Astrocyte of the hippocampus (primary cell): ENCODE measurements at regions not wholly inside any gene's neighbourhood (a gene's known extent, or its start where the extent isn't known, plus 50 kb on each side); places are given as distances from the start of the nearest gene placed in this dataset.
"Not testable (repeated sequence)": the region's sequence is repeated elsewhere in the genome, so short reads cannot be mapped to it uniquely, and the experiment has no call there.

Source experiments
- DNase-seq: peaks from one replicate; pipeline ENCODE4 v3.0.0; 2011; ENCODE audit warnings: low read depth, low spot score

DNA sequence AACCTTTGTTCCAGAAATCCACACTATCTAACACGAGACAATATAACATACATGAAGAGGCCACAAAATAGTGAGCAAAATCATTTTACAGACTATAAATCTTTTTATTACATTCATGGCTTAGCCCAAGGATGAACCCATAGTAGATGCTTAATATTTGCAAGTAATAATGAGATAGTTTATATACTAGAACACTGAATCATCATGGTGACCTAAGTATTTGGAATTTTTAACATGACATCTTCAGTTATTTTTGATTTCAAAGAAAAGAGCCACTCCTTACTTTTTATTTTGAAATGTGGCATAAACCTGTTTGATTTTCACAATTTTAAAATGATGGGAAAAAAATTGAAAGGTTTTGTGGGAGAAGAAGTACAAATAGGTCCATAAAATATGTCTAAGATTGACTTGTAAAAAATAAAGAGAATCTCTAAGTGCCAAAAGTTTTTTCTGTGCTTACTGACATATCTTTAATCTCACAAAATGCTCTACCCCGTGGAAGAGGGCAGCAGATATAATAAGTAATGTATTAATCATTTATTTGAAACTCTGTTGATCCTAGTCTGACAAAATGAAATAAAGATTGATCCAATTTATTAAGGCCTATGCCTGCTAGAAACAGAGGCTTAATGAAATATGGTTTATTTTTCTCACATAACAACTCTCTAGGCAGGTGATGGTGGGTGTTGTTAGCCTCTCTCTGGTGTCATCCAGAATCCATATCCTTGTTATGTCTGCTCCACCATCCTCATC, 224.5 kb upstream of the CENPE start:
- DNase-seq: no peak

DNA sequence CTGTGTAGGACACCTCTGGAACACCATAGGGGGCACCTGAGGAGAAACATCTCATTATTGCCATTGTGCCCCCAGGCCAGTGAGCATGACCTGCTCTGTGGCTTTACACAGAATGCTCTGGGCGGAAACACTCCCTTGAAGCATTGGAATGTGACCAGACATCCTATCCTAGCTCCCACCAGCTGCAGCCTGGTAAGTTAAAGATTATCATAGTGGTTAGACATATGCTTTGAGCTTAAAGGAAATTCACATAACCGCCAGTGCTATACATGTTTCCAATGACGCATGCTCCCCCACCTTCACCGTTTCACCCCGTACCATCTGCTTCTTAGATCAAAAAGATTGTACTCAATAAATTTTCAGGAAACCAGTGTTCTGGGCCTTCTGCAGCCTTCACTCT, 217.7 kb upstream of the CENPE start:
- DNase-seq: no peak

DNA sequence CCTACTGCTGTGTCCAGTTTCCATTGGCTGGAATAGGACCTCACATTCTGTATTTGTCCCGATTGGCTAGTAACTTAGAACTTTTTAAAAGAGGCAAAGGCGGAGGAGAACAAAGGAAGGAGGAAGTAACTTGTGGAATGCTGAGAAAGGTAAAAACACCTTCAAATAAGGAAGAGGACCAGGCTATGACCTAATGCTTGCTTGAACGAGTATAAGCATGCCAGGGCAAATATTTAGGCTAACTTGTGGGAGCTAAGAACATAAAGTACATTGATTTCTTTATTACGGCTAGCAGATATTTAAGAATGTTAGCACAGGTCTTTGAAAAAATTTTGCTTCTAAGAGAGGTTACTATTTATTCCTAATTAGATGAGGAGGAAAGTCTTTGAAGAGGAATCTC, 214.5 kb upstream of the CENPE start:
- not testable (repeated sequence) for DNase-seq

DNA sequence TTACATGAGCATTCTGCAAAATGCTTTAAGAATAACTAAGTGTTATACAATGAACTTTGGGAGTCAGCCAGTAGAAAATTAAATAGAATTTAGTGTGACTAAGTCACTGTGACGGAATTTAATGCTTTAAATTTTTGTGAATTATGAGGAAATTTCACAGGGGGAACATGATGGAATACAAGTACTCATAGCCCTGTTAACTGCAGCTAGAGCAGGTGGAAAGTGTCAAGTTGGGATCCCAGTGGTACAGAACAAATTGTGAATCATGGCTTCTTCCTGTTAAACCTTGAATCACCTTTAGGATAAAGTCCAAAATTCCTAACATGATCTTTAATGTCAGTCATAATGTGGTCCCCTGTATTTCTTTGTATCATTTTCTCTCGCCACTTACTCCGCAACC, 212.2 kb upstream of the CENPE start:
- no peak for DNase-seq

DNA sequence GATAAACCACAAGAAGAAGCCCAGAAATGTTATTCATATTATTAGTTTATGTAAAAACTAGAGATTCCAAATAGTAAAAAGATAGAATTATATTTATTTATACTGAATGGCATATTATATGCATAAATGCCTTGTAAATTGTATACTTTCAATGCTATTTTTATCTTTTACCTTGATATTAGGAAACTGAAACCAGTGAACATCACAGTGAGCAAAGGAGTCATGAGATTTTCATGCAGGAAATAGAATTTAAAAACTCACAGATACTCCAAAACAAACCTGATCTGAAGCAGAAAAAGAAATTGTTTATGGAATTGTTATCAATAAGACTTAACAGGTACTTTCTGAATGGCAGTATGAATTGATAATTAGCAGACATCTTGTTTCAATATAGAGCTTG, 207.3 kb upstream of the CENPE start:
- DNase-seq: no peak

DNA sequence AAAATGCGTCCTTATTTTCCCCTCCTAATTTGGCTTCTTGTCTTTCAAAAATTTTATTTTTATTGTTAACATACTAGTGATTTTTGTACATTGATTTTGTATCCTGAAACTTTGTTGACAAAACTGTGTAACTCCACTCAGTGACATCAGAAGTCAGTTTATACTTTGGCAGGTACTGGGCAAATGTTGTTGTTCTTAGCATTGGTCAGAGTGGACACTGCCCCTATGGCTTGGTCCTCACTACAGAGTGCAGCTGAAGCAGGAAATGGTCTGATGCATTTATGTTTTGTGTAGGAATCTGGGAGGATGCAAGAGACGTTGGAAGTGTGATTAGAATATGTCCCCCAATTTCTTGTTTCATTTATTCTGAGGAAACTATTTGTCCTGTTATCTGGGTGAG, 205.5 kb upstream of the CENPE start:
- DNase-seq: no peak

DNA sequence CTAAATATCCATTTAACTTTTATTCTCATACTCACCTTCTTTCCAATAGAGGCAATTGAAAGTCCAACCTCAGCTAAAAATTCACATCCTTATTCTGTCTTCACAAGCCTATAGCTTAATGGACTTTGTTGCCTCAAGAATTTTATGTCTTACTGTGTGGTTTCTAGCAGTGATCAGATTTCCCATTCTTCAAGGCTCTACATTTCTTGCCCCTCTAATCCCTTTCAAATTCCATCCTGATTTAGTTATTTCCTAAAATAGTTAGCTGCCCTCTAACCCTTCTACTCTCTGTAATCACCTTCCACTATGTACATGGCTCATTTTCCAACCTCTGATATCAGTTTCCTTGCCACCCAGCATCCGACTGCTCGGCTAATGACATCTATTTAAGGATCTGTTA, 204.1 kb upstream of the CENPE start:
- DNase-seq: no peak

DNA sequence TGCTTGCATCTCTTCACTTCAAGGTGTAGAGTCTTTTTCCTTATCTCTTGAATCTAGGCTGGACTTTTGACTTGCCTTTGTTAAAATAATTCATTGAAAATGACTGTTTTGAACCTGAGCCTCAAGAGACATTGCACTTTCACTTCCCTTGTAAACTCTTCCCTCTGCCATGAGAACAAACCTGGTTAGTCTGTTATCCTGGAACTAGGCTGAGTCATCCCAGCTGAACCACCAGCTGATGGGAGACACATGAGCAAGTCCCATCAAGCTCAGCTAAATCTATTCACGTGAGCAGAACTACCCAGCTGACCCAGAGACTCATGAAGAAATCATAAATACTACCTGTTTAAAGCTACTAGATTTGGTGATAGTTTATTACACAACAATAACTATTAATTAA, 202.3 kb upstream of the CENPE start:
- no peak for DNase-seq

DNA sequence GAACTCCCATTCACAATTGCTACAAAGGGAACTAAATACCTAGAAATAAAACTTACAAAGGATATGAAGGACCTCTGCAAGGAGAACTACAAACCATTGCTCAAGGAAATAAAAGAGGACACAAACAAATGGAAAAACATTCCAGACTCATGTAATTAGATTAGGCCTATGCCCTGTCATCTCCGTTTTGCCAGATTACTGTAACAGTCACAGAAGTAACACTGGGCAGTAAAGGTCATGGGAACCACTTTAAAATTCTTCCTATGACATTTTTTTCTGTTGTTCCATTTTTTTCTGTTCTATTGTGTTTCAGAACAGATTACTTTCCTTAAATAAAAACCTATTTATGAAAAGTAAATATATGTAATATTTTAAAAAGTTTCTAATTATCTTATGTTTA, 199.4 kb upstream of the CENPE start:
- DNase-seq: no peak

DNA sequence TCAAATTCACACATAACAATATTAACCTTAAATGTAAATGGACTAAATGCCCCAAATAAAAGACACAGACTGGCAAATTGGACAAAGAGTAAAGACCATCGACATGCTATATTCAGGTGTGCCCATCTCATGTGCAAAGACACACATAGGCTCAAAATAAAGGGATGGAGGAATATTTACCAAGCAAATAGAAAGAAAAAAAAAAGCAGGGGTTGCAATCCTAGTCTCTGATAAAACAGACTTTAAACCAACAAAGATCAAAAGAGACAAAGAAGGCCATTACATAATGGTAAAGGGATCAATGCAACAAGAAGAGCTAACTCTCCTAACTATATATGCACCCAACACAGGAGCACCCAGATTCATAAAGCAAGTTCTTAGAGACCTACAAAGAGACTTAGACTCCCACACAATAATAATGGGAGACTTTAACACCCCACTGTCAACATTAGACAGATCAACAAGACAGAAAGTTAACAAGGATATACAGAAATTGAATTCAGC, 189.4 kb upstream of the CENPE start:
- DNase-seq: not testable (repeated sequence)

DNA sequence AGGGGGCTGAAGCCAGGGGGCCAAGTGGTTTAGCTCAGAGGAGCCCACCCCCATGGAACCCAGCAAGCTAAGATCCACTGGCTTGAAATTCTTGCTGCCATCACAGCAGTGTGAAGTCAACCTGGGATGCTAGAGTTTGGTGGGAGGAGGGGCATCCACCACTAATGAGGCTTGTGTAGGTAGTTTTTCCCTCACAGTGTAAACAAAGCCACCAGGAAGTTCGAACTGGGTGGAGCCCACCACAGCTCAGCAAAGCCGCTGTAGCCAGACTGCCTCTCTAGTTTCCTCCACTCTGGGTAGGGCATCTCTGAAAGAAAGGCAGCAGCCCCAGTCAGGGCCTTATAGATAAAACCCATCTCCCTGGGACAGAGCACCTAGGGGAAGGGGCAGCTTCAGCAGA, 187.4 kb upstream of the CENPE start:
- DNase-seq: not testable (repeated sequence)

DNA sequence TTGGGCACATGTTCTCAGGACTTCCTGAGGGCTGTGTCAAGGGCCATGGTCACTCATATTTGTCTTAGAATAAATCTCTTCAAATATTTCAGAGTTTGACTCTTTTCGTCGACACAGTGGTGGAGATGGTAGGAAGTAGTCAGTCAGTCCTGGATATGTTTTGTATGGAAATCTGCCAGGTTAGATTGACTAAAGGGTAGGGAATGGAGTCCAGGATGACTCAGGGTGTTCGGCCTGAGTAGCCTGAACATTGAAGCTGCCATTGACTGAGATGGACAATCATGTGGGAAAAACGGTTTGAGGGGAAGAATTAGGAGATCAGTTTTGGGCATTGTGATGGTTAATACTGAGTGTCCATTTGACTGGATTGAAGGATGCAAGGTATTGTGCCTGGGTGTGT, 177.1 kb upstream of the CENPE start:
- DNase-seq: peak; percentile 15

DNA sequence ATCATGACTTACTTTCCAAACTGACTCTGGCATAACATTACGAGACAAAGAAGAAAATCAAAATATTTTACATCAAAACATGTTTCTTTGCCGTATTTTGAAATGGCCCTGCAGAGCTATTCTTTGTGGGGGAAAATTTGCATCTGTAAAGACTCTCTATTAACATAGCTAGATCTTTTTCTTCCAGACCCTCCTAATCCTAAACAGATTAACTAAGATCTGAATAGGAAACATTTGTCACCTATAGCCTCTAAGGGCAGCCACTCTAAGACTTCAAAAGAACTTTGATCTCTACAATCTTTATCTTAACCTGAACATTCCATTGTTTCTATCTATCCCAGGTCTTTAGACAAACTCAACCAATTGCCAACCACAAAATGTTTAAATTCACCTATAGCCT, 176.6 kb upstream of the CENPE start:
- DNase-seq: no peak

DNA sequence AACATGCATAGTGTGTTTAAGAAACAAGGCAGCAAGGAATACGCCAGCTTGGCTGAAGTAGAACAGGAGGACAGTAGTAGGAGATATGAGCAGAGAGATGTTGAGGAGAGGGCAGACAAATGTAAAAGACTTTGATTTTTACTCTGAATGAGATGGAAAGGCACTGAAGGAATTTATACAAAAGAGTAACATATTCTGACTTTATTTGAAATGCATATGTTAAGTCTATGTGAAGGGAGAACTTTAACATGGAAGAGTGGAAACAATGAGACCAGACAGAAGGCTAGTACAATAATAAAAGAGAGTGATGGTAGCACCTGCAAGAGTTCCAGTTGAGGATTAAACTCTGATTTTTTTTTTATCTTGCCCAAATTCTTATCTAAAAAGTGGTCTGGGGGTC, 176.2 kb upstream of the CENPE start:
- no peak for DNase-seq

DNA sequence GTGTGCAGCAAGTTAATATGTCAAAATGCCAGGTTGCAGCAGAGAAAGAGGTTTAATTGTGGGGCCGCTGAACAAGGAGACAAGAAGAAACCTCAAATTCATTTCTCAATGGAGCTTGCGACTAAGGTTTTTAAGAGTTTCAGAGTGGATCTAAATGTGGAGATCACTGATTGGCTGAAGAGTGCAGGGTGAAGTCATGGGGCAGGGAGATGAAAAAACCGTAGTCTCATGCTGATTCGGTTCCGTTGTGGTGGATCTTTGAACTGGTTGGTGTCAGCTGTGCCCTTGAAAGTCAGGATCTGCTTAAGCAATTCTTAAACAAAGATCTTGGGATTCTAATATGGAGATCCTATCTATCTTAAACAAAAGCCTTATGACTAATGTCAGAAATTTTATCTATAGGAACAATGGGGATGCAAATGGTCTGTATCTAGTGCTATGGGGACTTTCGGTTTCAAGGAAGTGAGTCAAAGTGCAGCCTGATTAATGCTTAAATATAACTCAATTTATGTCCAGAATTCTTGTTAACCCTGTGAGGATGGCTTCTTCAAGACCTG, 173.9 kb upstream of the CENPE start:
- DNase-seq: no peak

DNA sequence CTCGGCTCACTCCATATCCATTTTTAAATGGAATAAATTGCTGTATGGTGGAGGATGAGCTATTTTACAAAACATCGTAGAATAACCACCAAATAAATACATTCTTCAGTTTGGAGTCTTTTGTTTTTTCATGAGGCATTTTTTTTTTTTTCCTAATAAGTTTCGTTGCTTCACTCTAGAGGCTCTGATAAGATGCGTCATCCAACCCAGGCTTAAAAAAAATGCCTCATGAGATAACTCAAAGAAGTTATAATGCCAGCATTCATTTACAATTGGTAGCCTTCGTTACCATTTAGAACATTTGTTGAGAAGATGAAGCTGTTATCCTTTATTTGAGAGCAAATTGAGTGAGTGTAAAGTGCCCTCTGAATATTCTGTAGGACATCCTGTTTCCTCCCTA, 172.2 kb upstream of the CENPE start:
- DNase-seq: no peak

DNA sequence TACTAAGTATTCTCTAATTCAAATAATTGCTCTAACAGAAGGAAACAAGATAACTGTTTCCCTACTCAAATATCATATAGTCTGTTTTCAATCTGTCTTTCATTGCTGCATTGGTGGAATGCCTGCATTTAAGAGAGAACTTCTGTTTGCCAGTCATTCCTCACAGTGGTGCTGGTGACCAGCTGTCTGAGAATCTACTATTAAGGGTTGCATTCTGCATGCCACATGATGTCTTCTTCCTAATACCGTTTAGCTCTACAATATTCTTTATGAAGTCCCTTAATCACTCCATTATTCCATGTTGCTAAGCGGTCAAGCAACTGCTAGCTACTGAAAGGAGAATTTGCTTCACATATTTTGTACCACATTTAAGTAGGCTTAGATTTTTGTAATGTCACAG, 167.1 kb upstream of the CENPE start:
- DNase-seq: no peak

DNA sequence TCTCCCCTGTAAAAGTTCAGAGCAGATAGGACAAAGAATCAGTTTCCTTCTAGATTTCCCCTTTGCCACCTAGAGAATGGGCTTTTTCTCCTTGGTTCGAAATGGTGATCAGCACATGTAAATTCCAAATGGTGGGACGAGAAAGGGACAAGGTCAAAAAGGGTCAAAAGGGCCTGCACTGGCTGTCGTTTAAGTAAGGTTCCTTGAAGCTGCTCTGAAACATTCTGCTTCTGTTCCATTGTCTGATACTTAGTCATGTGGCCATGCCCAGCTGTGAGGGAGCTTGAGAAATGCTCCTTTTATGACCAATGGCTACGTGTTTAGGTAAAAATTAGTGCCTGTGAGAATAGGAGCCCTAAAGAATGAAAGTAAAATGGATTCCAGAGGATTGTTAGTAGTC, 165.9 kb upstream of the CENPE start:
- no peak for DNase-seq

DNA sequence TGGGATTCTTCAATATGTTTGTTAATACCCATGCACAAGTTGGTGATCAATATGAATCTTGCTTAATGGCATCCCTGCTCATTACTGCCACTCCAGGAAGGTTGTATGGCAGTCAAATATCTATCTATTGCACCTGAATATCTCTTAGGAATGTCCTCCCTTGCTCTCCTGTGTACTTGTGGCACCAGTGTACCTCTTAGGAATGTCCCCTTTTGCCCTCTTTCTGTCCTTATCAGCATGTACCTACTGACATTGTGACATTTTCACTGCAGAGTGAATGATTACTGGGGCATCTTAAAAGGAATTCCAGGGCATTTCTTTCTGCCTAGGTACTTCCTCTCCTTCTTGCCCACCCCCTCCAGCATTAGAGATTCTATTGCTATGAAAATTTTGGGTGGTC, 163.8 kb upstream of the CENPE start:
- DNase-seq: no peak

DNA sequence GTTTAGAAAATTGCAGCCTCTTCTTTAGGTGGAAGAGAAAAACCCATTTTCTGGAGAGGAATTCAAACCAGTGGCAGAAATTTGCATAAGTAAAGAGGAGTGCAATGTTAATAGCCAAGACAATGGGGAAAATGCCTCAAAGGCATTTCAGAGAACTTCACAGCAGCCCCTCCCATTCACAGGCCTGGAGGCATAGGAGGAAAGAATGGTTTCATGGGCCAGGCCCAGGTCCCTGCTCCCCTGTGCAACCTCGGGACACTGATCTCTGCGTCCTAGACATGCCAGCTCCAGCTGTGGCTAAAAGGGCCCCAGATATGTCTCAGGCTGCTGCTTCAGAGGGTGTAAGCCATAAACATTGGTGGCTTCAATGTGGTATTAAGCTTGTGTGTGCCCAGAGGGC, 161.8 kb upstream of the CENPE start:
- DNase-seq: no peak

DNA sequence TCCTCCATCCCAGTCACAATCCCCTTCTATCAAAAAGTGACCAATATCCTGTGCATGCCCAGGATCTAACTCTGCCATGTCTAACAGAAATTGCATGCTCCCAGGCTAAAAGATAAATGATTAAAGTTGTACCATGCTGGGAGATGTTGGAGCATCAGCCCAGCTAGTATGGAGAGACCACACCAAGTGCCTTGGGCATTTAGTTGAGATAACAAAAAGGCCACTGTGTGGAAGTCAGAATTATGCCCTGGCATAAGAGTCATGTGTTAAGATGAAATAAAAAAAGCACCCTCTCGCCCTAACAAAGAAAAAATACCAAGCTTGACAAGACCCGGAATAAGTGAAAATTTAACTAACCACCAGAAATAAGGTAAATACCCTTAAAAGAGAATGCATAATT, 155.9 kb upstream of the CENPE start:
- DNase-seq: no peak

DNA sequence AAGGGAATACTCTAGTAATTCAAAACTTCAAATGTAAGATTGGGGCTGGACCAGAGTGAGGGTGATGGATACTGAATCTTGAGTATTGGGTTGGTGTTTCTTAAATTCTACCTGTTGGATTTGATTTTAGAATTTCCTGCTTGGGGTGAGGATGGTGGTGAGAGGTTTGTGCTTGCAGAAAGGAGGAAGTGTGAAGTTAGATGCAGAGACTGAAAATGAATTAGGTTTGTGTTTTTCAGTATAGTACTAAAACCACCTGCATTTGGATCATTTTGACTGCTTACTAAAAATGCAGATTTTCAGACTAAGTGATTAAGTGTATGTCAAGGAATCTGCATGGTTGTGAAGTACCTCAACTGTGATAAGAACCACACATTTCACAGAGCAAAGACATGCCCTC, 131.5 kb upstream of the CENPE start:
- no peak for DNase-seq

DNA sequence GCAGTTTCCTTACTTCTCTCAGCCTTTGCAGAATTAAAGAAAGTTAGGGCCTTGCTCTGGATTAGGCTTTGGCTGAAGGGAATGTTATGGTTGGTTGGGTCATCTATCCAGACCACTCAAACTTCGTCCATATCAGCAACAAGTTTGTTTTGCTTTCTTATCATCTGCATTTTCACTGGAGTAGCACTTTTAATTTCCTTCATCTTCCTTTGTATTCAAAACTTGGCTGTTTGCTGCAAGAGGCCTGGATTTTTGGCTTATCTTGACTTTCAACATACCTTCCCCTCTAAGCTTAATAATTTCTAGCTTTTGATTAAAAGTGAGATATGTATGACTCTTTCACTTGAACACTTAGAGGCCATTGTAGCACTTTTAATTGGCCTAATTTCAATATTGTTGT, 126.7 kb upstream of the CENPE start:
- DNase-seq: no peak

DNA sequence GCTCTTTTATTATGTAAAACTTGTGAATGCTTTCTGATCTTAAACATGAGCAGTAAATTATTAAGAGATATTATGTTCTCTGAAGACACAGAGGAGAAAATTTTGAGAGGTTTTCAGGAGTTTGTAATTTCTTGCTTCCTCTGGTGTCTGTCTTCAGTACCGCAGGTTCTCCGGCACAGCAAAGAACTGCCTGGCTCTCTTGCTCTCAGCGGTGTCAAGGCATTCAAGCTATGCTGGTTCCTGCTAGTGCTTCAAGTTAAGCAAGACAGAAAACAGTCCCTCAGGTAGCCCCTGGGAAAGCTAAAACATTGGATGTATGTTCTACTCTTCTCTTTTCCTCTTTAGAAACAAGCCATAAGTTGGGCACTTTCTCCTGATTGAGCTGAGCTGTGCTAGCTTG, 120.2 kb upstream of the CENPE start:
- no peak for DNase-seq
